H9 (cell line): ENCODE measurements at regions not wholly inside any gene's neighbourhood (a gene's known extent, or its start where the extent isn't known, plus 50 kb on each side); places are given as distances from the start of the nearest gene placed in this dataset.

Experiments used
- DNase-seq: peaks from one replicate; pipeline ENCODE4 v3.0.0-alpha.2; 2017
- H2AFZ ChIP-seq: one replicate; pipeline ENCODE4 v1.6.1; 2013; ENCODE audit warnings: mild to moderate bottlenecking, low read length, control low read depth, moderate library complexity
- H2AK5ac ChIP-seq: 2 replicates; pipeline ENCODE4 v1.6.1; 2013; ENCODE audit warnings: low read length, control low read depth, mixed read lengths; ENCODE audit not compliant: insufficient read length
- H2BK120ac ChIP-seq: one replicate; pipeline ENCODE4 v1.6.1; 2013; ENCODE audit warnings: low read depth, mild to moderate bottlenecking, low read length, control low read depth, inconsistent platforms; ENCODE audit not compliant: poor library complexity, severe bottlenecking
- H2BK12ac ChIP-seq: 2 replicates; pipeline ENCODE4 v1.6.1; 2013; ENCODE audit warnings: low read length, control low read depth, mixed read lengths, low read depth; ENCODE audit not compliant: insufficient read length
- H2BK15ac ChIP-seq: 2 replicates; pipeline ENCODE4 v1.6.1; 2013; ENCODE audit warnings: low read depth, low read length, control low read depth
- H2BK20ac ChIP-seq: one replicate; pipeline ENCODE4 v1.6.1; 2013; ENCODE audit warnings: low read depth, mild to moderate bottlenecking, low read length, control low read depth, inconsistent platforms; ENCODE audit not compliant: poor library complexity, severe bottlenecking
- H2BK5ac ChIP-seq: 2 replicates; pipeline ENCODE4 v1.6.1; 2013; ENCODE audit warnings: low read length, control low read depth, mixed read lengths; ENCODE audit not compliant: insufficient read length
- H3K14ac ChIP-seq: 2 replicates; pipeline ENCODE4 v1.6.1; 2013; ENCODE audit warnings: low read length, control low read depth; ENCODE audit not compliant: insufficient read depth
- H3K18ac ChIP-seq: 2 replicates; pipeline ENCODE4 v1.6.1; 2013; ENCODE audit warnings: low read depth, mild to moderate bottlenecking, mixed read lengths, low read length, control low read depth; ENCODE audit not compliant: insufficient read length
- H3K23ac ChIP-seq: 2 replicates; pipeline ENCODE4 v1.6.1; 2013; ENCODE audit warnings: low read length, control low read depth, mixed read lengths, low read depth; ENCODE audit not compliant: insufficient read length
- H3K23me2 ChIP-seq: 2 replicates; pipeline ENCODE4 v1.6.1; 2013; ENCODE audit warnings: low read depth, mild to moderate bottlenecking, mixed read lengths, low read length, control low read depth; ENCODE audit not compliant: insufficient read length, poor library complexity, severe bottlenecking
- H3K27ac ChIP-seq: 2 replicates; pipeline ENCODE4 v1.5.1; 2013; ENCODE audit warnings: low read length, control low read depth, mixed read lengths, low read depth; ENCODE audit not compliant: insufficient read length
- H3K27me3 ChIP-seq: 2 replicates; pipeline ENCODE4 v1.6.1; 2013; ENCODE audit warnings: low read length, control low read depth, inconsistent platforms; ENCODE audit not compliant: insufficient read depth
- H3K4ac ChIP-seq: 2 replicates; pipeline ENCODE4 v1.6.1; 2013; ENCODE audit warnings: low read depth, mild to moderate bottlenecking, control low read depth, inconsistent platforms, low read length, moderate library complexity
- H3K4me1 ChIP-seq: 2 replicates; pipeline ENCODE4 v1.6.1; 2013; ENCODE audit warnings: low read length, control low read depth, inconsistent platforms; ENCODE audit not compliant: insufficient read depth
- H3K4me2 ChIP-seq: 2 replicates; pipeline ENCODE4 v1.6.1; 2013; ENCODE audit warnings: low read length, control low read depth, mixed read lengths; ENCODE audit not compliant: insufficient read length, insufficient read depth
- H3K56ac ChIP-seq: 2 replicates; pipeline ENCODE4 v1.6.1; 2013; ENCODE audit warnings: low read depth, mild to moderate bottlenecking, mixed read lengths, low read length, control low read depth; ENCODE audit not compliant: insufficient read length
- H3K79me1 ChIP-seq: 2 replicates; pipeline ENCODE4 v1.6.1; 2013; ENCODE audit warnings: low read depth, mild to moderate bottlenecking, moderate library complexity, low read length, control low read depth, inconsistent platforms; ENCODE audit not compliant: insufficient read depth, poor library complexity, severe bottlenecking
- H3K79me2 ChIP-seq: 2 replicates; pipeline ENCODE4 v1.6.1; 2013; ENCODE audit warnings: low read length, control low read depth, inconsistent platforms; ENCODE audit not compliant: insufficient read depth
- H3K9ac ChIP-seq: 2 replicates; pipeline ENCODE4 v1.6.1; 2013; ENCODE audit warnings: low read length, control low read depth, mixed read lengths; ENCODE audit not compliant: insufficient read length; ENCODE audit errors: extremely low read depth
- H3K9me3 ChIP-seq: one replicate; pipeline ENCODE4 v1.6.1; 2013; ENCODE audit warnings: low read depth, low read length, inconsistent platforms; ENCODE audit not compliant: control insufficient read depth
- H3T11ph ChIP-seq: one replicate; pipeline ENCODE4 v1.6.1; 2013; ENCODE audit warnings: mild to moderate bottlenecking, low read length, control low read depth, inconsistent platforms
- H4K20me1 ChIP-seq: one replicate; pipeline ENCODE4 v1.6.1; 2013; ENCODE audit not compliant: control insufficient read depth, insufficient read length, insufficient read depth
- H4K5ac ChIP-seq: 2 replicates; pipeline ENCODE4 v1.6.1; 2013; ENCODE audit warnings: low read depth, mild to moderate bottlenecking, mixed read lengths, low read length, control low read depth; ENCODE audit not compliant: insufficient read length
- H4K8ac ChIP-seq: replicated peaks from 2 replicates; pipeline ENCODE4 v1.6.1; 2013; ENCODE audit warnings: low read length, control low read depth, mixed read lengths, low read depth; ENCODE audit not compliant: insufficient read length
- H4K91ac ChIP-seq: 2 replicates; pipeline ENCODE4 v1.6.1; 2013; ENCODE audit warnings: low read depth, mild to moderate bottlenecking, moderate library complexity, mixed read lengths, low read length, control low read depth; ENCODE audit not compliant: insufficient read length
- H3K27ac Mint-ChIP-seq, 3 experiments: 2 replicates in 2 of 3; 3 replicates in 1 of 3; pipeline ENCODE4 v1.8.0; 2020 to 2021; ENCODE audit warnings: mixed read lengths in 3 of 3, mild to moderate bottlenecking in 1 of 3, moderate library complexity in 1 of 3
- H3K27me3 Mint-ChIP-seq: 2 replicates; pipeline ENCODE4 v1.8.0; 2021; ENCODE audit warnings: low read depth, mild to moderate bottlenecking, moderate library complexity, mixed read lengths
- H3K36me3 Mint-ChIP-seq, 3 experiments: 2 replicates in 2 of 3; 3 replicates in 1 of 3; pipeline ENCODE4 v1.8.0; 2020 to 2021; ENCODE audit warnings: low read depth in 3 of 3, mixed read lengths in 3 of 3; ENCODE audit not compliant: insufficient read depth in 1 of 3
- H3K4me1 Mint-ChIP-seq, 2 experiments: 2 replicates each; pipeline ENCODE4 v1.8.0; 2020; ENCODE audit warnings: mixed read lengths in 2 of 2
- H3K4me3 Mint-ChIP-seq, 2 experiments: 2 replicates in 1 of 2; 3 replicates in 1 of 2; pipeline ENCODE4 v1.8.0; 2020 to 2021; ENCODE audit warnings: mild to moderate bottlenecking in 2 of 2, mixed read lengths in 2 of 2, moderate library complexity in 1 of 2
- H3K9me3 Mint-ChIP-seq, 2 experiments: 2 replicates in 1 of 2; 3 replicates in 1 of 2; pipeline ENCODE4 v1.8.0; 2020; ENCODE audit warnings: mild to moderate bottlenecking in 2 of 2, mixed read lengths in 2 of 2, moderate library complexity in 1 of 2
- TF ChIP-seq, protein P1 (sequence below): fragments of 200-600 bp; sonication (generic); conservative IDR thresholded peaks from 3 replicates; pipeline ENCODE4 v1.8.0; 2021; ENCODE audit warnings: antibody characterized with exemption, mild to moderate bottlenecking

DNA sequence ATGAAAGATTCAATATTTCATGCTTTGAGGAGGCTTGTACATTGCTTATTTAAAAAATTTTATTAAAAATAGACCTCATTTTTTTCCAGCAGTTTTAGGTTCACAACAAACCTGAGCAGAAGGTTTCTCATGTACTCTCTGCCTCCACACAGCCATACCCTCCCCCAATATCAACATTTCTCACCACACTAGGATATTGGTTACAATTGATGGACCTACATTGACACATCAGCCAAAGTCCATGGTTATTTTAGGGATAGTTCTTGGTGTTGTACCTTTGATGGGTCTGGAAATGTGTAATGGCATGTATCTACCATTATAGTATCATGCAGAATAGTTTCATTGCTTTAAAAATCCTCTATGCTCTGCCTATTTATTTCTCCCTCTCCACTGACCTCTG is 611.0 kb downstream of the KCTD8 start:
- TF ChIP-seq, protein P1, sequence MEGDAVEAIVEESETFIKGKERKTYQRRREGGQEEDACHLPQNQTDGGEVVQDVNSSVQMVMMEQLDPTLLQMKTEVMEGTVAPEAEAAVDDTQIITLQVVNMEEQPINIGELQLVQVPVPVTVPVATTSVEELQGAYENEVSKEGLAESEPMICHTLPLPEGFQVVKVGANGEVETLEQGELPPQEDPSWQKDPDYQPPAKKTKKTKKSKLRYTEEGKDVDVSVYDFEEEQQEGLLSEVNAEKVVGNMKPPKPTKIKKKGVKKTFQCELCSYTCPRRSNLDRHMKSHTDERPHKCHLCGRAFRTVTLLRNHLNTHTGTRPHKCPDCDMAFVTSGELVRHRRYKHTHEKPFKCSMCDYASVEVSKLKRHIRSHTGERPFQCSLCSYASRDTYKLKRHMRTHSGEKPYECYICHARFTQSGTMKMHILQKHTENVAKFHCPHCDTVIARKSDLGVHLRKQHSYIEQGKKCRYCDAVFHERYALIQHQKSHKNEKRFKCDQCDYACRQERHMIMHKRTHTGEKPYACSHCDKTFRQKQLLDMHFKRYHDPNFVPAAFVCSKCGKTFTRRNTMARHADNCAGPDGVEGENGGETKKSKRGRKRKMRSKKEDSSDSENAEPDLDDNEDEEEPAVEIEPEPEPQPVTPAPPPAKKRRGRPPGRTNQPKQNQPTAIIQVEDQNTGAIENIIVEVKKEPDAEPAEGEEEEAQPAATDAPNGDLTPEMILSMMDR, result no peak
- H3K9me3 Mint-ChIP-seq, result no peaks in the 10 kb centered on the region; a peak in 1 of 5 replicates
- Histone ChIP-seq H2BK5ac (no peak overlapping the region), H4K91ac (no peak overlapping the region), H2AFZ (no peak overlapping the region), H3K9me3 (no peaks in the 10 kb centered on the region), H3T11ph (no peak overlapping the region), H3K9ac (no peak overlapping the region), H2BK120ac (no peak overlapping the region), H3K23me2 (no peaks in the 10 kb centered on the region), H3K4me2 (no peak overlapping the region), H4K8ac (no peak overlapping the region), H4K5ac (no peak overlapping the region), H3K27me3 (no peaks in the 10 kb centered on the region), H3K4ac (no peak overlapping the region), H2BK20ac (no peak overlapping the region), H3K23ac (no peak overlapping the region), H3K56ac (no peak overlapping the region), H2AK5ac (no peak overlapping the region), H3K79me1 (no peaks in the 10 kb centered on the region), H2BK12ac (no peak overlapping the region), H3K79me2 (no peaks in the 10 kb centered on the region), H3K27ac (no peak overlapping the region), H2BK15ac (no peak overlapping the region), H4K20me1 (no peaks in the 10 kb centered on the region), H3K4me1 (no peaks in the 10 kb centered on the region), H3K14ac (no peak overlapping the region), H3K18ac (no peak overlapping the region)
- H3K4me1 Mint-ChIP-seq, result peaks cover 3 to 6% of the 10 kb centered on the region in 2 experiments
- no peaks in the 10 kb centered on the region for H3K36me3 Mint-ChIP-seq
- H3K27me3 Mint-ChIP-seq, result no peaks in the 10 kb centered on the region
- H3K4me3 Mint-ChIP-seq, result no peak overlapping the region
- DNase-seq, result no peak
- no peak overlapping the region for H3K27ac Mint-ChIP-seq
